Activated T-helper 1 cell treated with anti-CD3 and anti-CD28 coated beads, Interleukin-12 subunit alpha, Interleukin-12 subunit beta, Interleukin-2, Interleukin-4 antibody, amounts not matched to agents 30 ng/mL and 10 ng/mL and 1 ng/mL, durations not matched to agents 14 hours and 24 hours and 36 hours (primary cell): ENCODE measurements at regions not wholly inside any gene's neighbourhood (a gene's known extent, or its start where the extent isn't known, plus 50 kb on each side); places are given as distances from the start of the nearest gene placed in this dataset.

Experiments used
- DNase-seq: peaks from one replicate; pipeline ENCODE4 v3.0.0; 2021; ENCODE audit warnings: low spot score
- H3K27ac Mint-ChIP-seq: one replicate; pipeline ENCODE4 v1.8.0; 2021; ENCODE audit warnings: mild to moderate bottlenecking, mixed read lengths
- H3K27me3 Mint-ChIP-seq: one replicate; pipeline ENCODE4 v1.8.0; 2022; ENCODE audit warnings: mild to moderate bottlenecking, moderate library complexity, mixed read lengths; ENCODE audit not compliant: insufficient read depth
- H3K36me3 Mint-ChIP-seq: one replicate; pipeline ENCODE4 v1.8.0; 2021; ENCODE audit warnings: low read depth, mixed read lengths
- H3K4me1 Mint-ChIP-seq: one replicate; pipeline ENCODE4 v1.8.0; 2021; ENCODE audit warnings: low read depth, mixed read lengths
- H3K4me3 Mint-ChIP-seq: one replicate; pipeline ENCODE4 v1.8.0; 2021; ENCODE audit warnings: mild to moderate bottlenecking, moderate library complexity, mixed read lengths
- H3K9me3 Mint-ChIP-seq: one replicate; pipeline ENCODE4 v1.8.0; 2021; ENCODE audit warnings: mixed read lengths
- intact Hi-C: fragments of 100-400 bp; cut with micrococcal nuclease; formaldehyde crosslinking; loops from one replicate; pipeline ENCODE4 v1.15.1; 2024

DNA sequence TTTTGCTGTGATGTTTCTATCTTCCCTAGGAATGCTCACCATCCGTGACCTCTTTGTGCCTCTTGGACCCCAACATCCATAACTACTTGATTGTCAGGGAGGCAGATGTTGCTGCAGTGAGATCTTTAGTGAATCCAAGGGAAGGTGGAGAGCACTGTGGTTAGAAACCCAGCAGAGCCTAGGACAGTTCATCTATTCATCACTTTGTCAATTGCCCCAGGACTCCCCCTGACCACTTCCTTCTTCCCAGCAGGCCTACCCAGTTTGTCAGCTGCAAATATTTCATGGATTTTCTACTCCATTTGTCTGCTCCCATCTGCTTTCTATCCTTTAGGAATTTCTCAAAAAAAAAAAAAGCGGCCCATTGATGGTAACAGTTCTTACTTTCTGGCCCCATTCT is 942.8 kb downstream of the PCDH7 start:
- Mint-ChIP-seq H3K4me1 (no peaks in the 10 kb centered on the region), H3K27ac (no peak overlapping the region), H3K36me3 (no peaks in the 10 kb centered on the region), H3K27me3 (no peaks in the 10 kb centered on the region), H3K4me3 (no peak overlapping the region), H3K9me3 (no peaks in the 10 kb centered on the region)
- no peak for DNase-seq
- intact Hi-C loops = no loop called here

DNA sequence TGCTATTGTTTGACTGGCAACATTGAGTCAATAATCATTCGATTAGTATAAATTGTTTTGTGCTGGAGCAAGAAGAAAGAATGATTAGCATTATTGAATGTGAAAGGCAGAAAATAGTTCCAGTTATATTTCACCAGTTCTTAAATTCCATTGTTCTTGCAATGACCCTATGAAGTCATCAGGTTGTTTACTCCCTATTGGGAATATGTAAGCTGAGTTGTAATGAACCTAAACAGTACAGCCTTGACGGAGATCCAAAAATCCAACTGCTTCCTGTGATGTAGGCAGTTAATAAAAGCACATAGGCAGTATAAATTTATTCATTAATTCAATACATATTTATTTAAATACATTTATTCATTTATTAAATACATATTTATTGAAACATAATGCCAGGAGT is 947.5 kb downstream of the PCDH7 start:
- H3K27ac Mint-ChIP-seq = no peak overlapping the region
- no peaks in the 10 kb centered on the region for H3K36me3 Mint-ChIP-seq

DNA sequence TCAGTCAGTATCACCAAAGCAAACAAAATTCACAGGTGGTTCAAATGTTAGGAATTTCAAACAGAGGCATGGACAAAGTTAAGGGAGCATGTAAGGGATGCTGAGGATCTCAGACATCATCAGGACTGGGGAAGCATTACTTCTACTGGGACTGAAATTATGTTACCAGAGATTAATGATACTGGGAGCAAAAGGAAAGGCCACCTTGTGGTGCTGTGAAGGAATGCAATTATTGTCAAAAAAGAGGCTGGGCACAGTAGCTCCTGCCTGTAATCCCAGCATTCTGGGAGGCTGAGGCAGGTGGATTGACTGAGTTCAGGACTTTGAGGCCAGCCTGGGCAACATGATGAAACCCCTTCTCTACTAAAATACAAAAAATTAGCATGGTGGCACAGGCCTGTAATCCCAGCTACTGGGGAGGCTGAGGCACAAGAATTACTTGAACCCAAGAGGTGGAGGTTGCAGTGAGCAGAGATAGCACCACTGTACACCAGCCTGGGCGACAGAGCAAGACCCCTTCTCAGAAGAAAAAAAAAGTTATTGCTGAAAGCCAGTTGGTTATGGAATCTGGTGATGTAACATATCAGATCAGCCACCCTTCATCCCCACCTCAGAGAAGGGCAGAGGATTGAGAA is 954.3 kb downstream of the PCDH7 start:
- intact Hi-C loops = no loop called here
- Mint-ChIP-seq H3K4me3 (no peak overlapping the region), H3K4me1 (no peaks in the 10 kb centered on the region), H3K27ac (no peak overlapping the region), H3K36me3 (no peaks in the 10 kb centered on the region), H3K27me3 (no peaks in the 10 kb centered on the region), H3K9me3 (no peaks in the 10 kb centered on the region)
- no peak for DNase-seq

More for the DNA sequence above, 947.5 kb downstream of the PCDH7 start:
- no peak for DNase-seq
- peaks cover 7% of the 10 kb centered on the region for H3K9me3 Mint-ChIP-seq
- H3K4me3 Mint-ChIP-seq = no peak overlapping the region
- H3K27me3 Mint-ChIP-seq = no peaks in the 10 kb centered on the region
- no peaks in the 10 kb centered on the region for H3K4me1 Mint-ChIP-seq
- intact Hi-C loops = no loop called here

DNA sequence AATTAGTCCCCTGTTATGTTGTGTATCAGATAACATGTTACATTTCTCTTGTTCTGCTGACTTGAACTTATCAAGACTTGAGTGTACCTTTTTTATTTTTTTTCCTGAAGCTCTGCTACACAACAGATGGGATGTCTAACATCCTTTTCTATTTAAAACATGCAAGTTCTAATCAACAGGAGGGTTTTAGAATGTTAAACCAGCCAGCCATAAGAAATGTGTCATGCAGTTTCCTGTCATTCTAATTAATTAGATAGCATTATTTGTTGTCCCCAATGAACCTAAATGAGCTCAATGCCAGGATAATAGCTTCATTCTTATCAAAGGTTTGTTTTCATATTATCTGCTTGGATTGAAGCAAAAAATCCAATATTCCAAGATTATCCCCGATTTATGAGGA is 958.2 kb downstream of the PCDH7 start:
- no peaks in the 10 kb centered on the region for H3K9me3 Mint-ChIP-seq
- H3K4me3 Mint-ChIP-seq = no peak overlapping the region
- H3K27me3 Mint-ChIP-seq = no peaks in the 10 kb centered on the region
- DNase-seq = no peak
- intact Hi-C loops = no loop called here
- H3K4me1 Mint-ChIP-seq = no peaks in the 10 kb centered on the region
- H3K36me3 Mint-ChIP-seq = no peaks in the 10 kb centered on the region
- no peak overlapping the region for H3K27ac Mint-ChIP-seq

DNA sequence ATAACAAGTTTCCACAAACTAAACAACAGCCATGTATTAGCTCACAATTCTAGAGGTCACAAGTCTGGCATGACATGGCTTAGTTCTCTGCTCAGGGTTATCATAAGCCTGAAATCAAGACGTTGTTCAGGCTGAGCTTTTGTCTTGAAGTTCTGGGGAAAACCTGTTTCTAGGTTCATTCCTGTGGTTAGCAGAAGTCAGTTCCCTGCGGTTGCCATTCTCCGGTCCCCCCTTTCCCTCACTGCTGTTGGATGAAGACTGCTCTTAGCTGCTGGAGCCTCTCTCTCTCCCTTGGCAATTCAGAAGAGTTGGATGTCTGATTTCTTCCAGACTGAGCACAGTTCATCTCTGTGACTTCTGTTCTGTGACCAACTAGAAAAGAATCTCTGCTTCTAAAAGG is 962.6 kb downstream of the PCDH7 start:
- no peak for DNase-seq
- Mint-ChIP-seq H3K4me3 (no peak overlapping the region), H3K27me3 (no peaks in the 10 kb centered on the region), H3K4me1 (no peaks in the 10 kb centered on the region), H3K27ac (no peak overlapping the region), H3K9me3 (no peaks in the 10 kb centered on the region), H3K36me3 (no peaks in the 10 kb centered on the region)
- intact Hi-C loops = no loop called here

DNA sequence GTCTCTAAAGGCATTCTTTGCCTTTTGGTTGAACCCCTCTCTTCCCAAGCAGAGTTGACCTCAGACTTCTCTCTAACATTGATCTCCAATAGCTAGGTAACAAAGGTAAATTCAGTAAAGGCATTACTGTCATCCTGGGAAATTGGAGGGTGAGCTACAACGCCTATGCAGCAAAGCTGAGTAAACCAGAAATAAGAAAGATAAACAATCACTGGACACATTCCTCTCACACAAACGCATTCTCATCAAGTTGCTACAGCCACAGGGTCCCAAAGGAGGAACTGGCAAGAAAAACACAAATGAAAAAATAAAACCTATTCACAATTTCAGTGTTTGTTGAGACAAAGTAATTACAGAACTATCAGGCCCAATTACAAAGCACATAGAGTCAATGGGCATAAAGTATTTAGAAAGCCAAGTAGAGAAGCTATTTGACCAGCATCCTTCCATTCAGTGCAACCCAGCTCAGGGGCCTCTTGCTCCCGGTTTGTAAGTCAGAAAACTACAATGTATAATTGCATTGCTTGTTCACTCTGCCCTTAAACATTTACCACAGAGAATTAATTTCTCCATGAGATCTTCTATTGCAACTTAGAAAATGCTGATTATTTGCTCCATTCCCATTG is 967.7 kb downstream of the PCDH7 start:
- no peaks in the 10 kb centered on the region for H3K4me1 Mint-ChIP-seq
- no peaks in the 10 kb centered on the region for H3K9me3 Mint-ChIP-seq
- no peak for DNase-seq
- H3K4me3 Mint-ChIP-seq = no peak overlapping the region
- H3K36me3 Mint-ChIP-seq = no peaks in the 10 kb centered on the region
- H3K27me3 Mint-ChIP-seq = no peaks in the 10 kb centered on the region
- intact Hi-C loops = no loop called here
- H3K27ac Mint-ChIP-seq = no peak overlapping the region

DNA sequence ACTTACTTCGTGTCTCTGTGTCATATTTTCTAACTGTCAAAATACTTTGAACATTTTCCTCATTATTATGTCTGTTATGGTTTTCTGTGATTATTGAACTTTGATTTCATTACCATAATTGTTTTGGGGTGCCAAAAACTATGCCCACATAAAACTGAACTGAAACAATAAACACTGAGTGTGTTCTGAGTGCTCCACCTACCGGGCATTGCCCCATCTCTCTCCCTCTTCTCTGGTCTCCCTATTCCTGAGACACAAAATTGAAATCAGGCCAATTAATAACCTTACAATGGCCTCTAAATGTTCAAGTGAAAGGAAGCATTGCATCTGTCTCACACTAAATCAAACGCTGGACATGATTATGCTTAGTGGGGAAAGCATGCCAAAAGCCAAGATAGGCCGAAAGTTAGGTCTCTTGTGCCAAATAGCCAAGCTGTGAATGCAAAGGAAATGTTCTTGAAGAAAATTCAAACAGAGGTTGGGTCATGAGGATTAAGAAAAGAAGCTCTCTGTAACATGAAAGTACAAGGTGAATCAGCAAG is 972.3 kb downstream of the PCDH7 start:
- Mint-ChIP-seq H3K27ac (no peak overlapping the region), H3K9me3 (peaks cover 5% of the 10 kb centered on the region), H3K36me3 (no peaks in the 10 kb centered on the region), H3K4me1 (no peaks in the 10 kb centered on the region), H3K27me3 (no peaks in the 10 kb centered on the region), H3K4me3 (no peak overlapping the region)
- intact Hi-C loops = no loop called here
- DNase-seq = no peak

DNA sequence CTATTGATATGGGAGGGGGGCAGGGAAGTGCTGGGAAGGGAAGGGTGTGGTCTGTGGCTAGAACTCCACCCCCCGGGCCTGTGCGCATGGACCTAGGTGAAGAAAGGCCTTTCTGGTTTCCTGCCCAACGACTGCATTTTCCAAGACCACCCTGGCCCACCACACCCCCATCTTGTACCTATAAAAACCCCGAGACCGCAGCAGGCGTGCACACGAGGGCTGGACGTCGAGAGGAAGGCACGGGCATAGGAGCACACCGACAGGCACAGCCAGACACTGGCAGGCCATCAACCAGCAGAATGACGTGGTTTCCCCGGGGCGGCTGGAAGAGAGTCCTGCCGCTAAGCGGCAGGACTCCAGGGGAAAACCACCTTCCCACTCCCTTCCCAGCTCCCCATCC is 981.1 kb downstream of the PCDH7 start:
- Mint-ChIP-seq H3K27ac (no peak overlapping the region), H3K36me3 (no peaks in the 10 kb centered on the region), H3K4me1 (no peaks in the 10 kb centered on the region), H3K9me3 (peaks cover 35% of the 10 kb centered on the region), H3K27me3 (no peaks in the 10 kb centered on the region), H3K4me3 (no peak overlapping the region)
- no peak for DNase-seq
- intact Hi-C loops = no loop called here

DNA sequence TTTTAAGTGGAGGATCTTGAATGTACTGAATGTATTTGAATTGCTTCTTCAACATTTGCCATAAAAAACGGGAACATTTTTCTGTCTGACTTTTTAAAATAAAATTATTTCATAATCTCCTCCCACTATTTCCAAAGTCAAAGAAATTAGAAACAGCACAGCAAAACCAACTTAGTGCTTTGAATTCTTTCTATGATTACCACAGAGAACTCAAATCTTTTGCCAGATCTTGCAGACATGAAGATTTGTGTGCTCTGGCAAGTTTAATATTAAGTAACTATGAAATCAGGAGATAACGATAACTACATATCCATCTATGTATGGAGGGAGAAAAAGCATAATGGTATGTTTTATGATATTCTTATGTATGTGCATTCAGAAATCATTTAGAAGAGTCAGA is 982.2 kb downstream of the PCDH7 start:
- H3K4me1 Mint-ChIP-seq = no peaks in the 10 kb centered on the region
- H3K27me3 Mint-ChIP-seq = no peaks in the 10 kb centered on the region
- no peaks in the 10 kb centered on the region for H3K36me3 Mint-ChIP-seq
- no peak overlapping the region for H3K4me3 Mint-ChIP-seq
- H3K27ac Mint-ChIP-seq = no peak overlapping the region
- intact Hi-C loops = no loop called here
- peaks cover 35% of the 10 kb centered on the region for H3K9me3 Mint-ChIP-seq
- DNase-seq = no peak

DNA sequence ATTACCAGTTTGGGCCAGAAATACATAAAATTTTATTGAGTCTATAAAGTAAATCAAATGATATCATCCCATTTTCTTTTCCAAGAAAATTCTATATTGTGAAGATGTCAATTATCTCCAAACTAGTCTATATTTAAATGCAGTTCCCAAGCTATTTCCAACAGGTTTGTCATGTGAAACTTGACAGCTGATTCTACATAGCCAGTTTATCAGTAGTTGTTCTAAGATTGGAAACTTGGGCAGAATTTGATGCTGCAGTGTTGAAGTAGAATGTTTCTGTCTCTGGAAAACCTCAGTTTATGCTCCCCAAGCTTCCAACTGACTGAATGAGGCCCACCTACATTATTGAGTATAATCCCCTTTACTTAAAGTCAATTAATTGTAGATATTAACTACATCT is 994.1 kb downstream of the PCDH7 start:
- intact Hi-C loops = no loop called here
- Mint-ChIP-seq H3K9me3 (no peaks in the 10 kb centered on the region), H3K4me3 (no peak overlapping the region), H3K36me3 (no peaks in the 10 kb centered on the region), H3K4me1 (no peaks in the 10 kb centered on the region), H3K27ac (no peak overlapping the region), H3K27me3 (no peaks in the 10 kb centered on the region)
- DNase-seq = no peak

DNA sequence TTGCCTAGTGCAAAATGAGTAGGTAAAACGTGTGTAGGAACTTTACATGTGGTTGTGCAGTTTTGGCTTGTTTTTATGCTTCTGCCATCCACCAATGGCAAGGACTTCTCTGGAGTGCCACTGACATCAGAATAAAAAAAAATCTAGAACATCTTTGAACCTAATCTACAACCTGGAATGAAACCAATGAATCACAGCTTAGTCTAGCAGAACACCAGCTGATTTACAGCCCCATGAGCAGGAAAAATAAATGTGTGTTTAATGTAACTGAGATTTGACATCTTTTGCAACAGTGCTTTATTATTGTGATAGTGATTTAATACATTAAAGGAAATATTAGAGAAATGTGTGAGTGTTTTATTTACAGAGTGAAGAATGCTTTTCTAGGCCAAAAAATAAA is 995.1 kb downstream of the PCDH7 start:
- Mint-ChIP-seq H3K9me3 (peaks cover 3% of the 10 kb centered on the region), H3K36me3 (no peaks in the 10 kb centered on the region), H3K4me3 (no peak overlapping the region), H3K4me1 (no peaks in the 10 kb centered on the region), H3K27ac (no peak overlapping the region), H3K27me3 (no peaks in the 10 kb centered on the region)
- DNase-seq = no peak
- intact Hi-C loops = no loop called here

DNA sequence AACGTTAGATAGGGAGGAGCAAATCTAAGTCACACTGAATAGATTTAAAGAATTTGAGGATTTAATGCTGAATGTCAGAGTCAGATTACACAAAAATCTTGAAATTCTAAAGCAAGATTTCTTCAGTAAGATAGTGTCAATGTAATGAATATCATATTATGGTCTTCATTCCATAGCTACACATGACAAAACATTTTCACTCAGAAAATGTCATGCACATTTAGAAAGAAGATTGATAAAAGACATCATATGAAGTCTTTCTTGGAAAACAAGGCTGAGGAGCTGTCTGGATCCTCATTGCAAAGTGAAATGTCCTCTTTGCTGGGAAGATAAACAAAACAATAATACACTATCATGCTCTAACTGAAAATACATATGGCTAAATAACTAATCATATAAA is 1006.9 kb downstream of the PCDH7 start:
- Mint-ChIP-seq H3K36me3 (no peaks in the 10 kb centered on the region), H3K4me1 (no peaks in the 10 kb centered on the region), H3K4me3 (no peak overlapping the region), H3K27ac (no peak overlapping the region), H3K9me3 (no peaks in the 10 kb centered on the region), H3K27me3 (no peaks in the 10 kb centered on the region)
- no peak for DNase-seq
- intact Hi-C loops = no loop called here

DNA sequence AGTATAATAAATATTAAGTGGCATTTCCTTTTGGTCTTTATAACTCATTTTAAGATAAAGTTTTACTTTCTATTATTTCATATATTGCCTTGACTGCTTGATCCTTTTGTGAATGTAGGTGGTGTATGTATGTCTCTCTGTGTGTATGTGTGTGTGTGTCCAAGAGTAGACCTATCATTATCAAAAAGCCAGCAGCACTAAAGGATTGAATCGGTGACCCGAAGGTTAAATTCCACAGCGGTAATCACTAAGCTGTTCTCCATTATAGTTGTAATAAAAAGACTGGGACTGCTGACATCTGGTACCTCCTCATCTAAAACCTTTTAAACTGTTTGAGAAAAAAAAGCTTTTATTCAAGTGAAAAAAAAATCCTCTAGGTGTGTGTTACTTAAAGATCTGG is 1014.8 kb downstream of the PCDH7 start:
- intact Hi-C loops = no loop called here
- no peaks in the 10 kb centered on the region for H3K36me3 Mint-ChIP-seq
- H3K9me3 Mint-ChIP-seq = peaks cover 6% of the 10 kb centered on the region
- H3K4me3 Mint-ChIP-seq = no peak overlapping the region
- DNase-seq = no peak
- H3K4me1 Mint-ChIP-seq = no peaks in the 10 kb centered on the region
- no peaks in the 10 kb centered on the region for H3K27me3 Mint-ChIP-seq
- no peak overlapping the region for H3K27ac Mint-ChIP-seq

DNA sequence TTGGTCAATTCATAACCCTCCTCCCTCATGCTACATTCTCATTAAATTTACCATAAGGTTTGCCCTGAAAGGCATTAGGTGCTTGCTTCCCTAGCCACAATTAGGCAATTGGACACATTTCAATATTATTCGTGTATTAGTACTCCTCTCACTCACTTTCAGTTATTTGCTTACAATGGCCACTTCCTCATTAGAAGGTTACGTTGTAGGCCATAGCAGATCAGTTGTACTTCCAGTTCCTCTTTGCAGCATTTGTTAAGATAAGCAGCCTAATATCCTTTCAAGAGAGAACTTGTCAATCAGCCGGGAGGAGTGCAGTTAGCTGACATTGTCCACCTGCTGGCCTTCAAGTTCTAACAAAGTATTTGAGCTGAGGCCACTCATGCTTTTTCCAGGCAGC is 1017.2 kb downstream of the PCDH7 start:
- H3K36me3 Mint-ChIP-seq = no peaks in the 10 kb centered on the region
- H3K27me3 Mint-ChIP-seq = no peaks in the 10 kb centered on the region
- H3K4me3 Mint-ChIP-seq = no peak overlapping the region
- H3K9me3 Mint-ChIP-seq = peaks cover 6% of the 10 kb centered on the region
- intact Hi-C loops = no loop called here
- no peak overlapping the region for H3K27ac Mint-ChIP-seq
- DNase-seq = no peak
- H3K4me1 Mint-ChIP-seq = no peaks in the 10 kb centered on the region
